Activated CD8-positive, alpha-beta memory T cell treated with anti-CD3 and anti-CD28 coated beads for 4 hours (primary cell): ENCODE measurements at regions not wholly inside any gene's neighbourhood (a gene's known extent, or its start where the extent isn't known, plus 50 kb on each side); places are given as distances from the start of the nearest gene placed in this dataset.

Source experiments
- DNase-seq, 2 donors: peaks; one replicate each; pipeline ENCODE4 v3.0.0-alpha.2; 2020; ENCODE audit warnings: low read depth in 2 of 2

GRCh38 chr9:88658311-88658822, 123.4 kb downstream of the NXNL2 start:
- no peak for DNase-seq

- no peak for DNase-seq
Measured at GRCh38 chr9:88659126-88659525, 124.1 kb downstream of the NXNL2 start.

GRCh38 chr9:88660611-88661010, 125.6 kb downstream of the NXNL2 start:
- DNase-seq = no peak

GRCh38 chr9:88661759-88662158, 126.8 kb downstream of the NXNL2 start:
- DNase-seq = no peak

- DNase-seq = no peak
Measured at GRCh38 chr9:88663771-88664419, 128.9 kb downstream of the NXNL2 start.

- no peak for DNase-seq
Measured at GRCh38 chr9:88664773-88665172, 129.8 kb downstream of the NXNL2 start.

GRCh38 chr9:88672874-88673689, 138.1 kb downstream of the NXNL2 start:
- DNase-seq = no peak

- no peak for DNase-seq
Measured at GRCh38 chr9:88673886-88674285, 138.9 kb downstream of the NXNL2 start.

GRCh38 chr9:88676644-88677043, 141.7 kb downstream of the NXNL2 start:
- no peak for DNase-seq

GRCh38 chr9:88678008-88678407, 143.0 kb downstream of the NXNL2 start:
- no peak for DNase-seq

GRCh38 chr9:88678431-88678830, 143.5 kb downstream of the NXNL2 start:
- DNase-seq = no peak

- DNase-seq = no peak
Measured at GRCh38 chr9:88680041-88680440, 145.1 kb downstream of the NXNL2 start.

- no peak for DNase-seq
Measured at GRCh38 chr9:88680505-88681160, 145.7 kb downstream of the NXNL2 start.

- DNase-seq = no peak
Measured at GRCh38 chr9:88681434-88681833, 146.5 kb downstream of the NXNL2 start.

- no peak for DNase-seq
Measured at GRCh38 chr9:88682431-88682831, 147.5 kb downstream of the NXNL2 start.

- no peak for DNase-seq
Measured at GRCh38 chr9:88684046-88684445, 149.1 kb downstream of the NXNL2 start.

- DNase-seq = no peak
Measured at GRCh38 chr9:88684845-88685244, 149.9 kb downstream of the NXNL2 start.

GRCh38 chr9:88685966-88686365, 151.0 kb downstream of the NXNL2 start:
- DNase-seq = no peak

- DNase-seq = no peak
Measured at GRCh38 chr9:88689509-88690298, 154.7 kb downstream of the NXNL2 start.

GRCh38 chr9:88690628-88691027, 155.7 kb downstream of the NXNL2 start:
- DNase-seq = no peak

- DNase-seq = no peak
Measured at GRCh38 chr9:88691091-88691490, 156.1 kb downstream of the NXNL2 start.

- DNase-seq = no peak
Measured at GRCh38 chr9:88691811-88692210, 156.8 kb downstream of the NXNL2 start.
